Lung microvascular endothelial cell (primary cell): ENCODE measurements at regions not wholly inside any gene's neighbourhood (a gene's known extent, or its start where the extent isn't known, plus 50 kb on each side); places are given as distances from the start of the nearest gene placed in this dataset.
"Not testable (repeated sequence)": the region's sequence is repeated elsewhere in the genome, so short reads cannot be mapped to it uniquely, and the experiment has no call there.

Experiments
- DNase-seq, 2 donors: peaks; one replicate each; pipeline versions ENCODE4 v3.0.0 to v3.0.0-alpha.2; 2010; ENCODE audit warnings: low read depth in 2 of 2

DNA sequence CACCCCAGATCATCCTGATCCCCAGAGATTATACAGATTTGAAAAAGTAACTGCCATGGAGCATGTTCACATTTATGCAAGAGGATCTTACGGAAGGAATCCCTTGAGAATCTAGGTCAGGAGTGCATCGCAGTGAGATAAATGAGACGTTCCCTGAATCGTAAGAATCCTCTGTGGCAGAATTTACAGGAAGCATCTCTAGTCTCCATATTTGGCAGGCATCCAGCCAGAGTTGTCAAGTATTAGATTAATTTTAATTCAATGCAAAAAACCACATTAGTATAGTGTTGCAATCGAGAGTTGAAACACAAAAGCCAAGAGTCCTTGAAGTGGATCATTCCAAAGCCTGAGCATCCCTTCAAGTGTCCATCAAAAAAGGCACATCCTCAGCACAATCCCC lies 100.8 kb downstream of the RRAGC start:
- no peak for DNase-seq

- DNase-seq: no peak
Measured at GRCh38 chr1:38746941-38747600, 112.5 kb downstream of the RRAGC start.

GRCh38 chr1:38746402-38746935 lies 113.1 kb downstream of the RRAGC start:
- DNase-seq: no peak

DNA sequence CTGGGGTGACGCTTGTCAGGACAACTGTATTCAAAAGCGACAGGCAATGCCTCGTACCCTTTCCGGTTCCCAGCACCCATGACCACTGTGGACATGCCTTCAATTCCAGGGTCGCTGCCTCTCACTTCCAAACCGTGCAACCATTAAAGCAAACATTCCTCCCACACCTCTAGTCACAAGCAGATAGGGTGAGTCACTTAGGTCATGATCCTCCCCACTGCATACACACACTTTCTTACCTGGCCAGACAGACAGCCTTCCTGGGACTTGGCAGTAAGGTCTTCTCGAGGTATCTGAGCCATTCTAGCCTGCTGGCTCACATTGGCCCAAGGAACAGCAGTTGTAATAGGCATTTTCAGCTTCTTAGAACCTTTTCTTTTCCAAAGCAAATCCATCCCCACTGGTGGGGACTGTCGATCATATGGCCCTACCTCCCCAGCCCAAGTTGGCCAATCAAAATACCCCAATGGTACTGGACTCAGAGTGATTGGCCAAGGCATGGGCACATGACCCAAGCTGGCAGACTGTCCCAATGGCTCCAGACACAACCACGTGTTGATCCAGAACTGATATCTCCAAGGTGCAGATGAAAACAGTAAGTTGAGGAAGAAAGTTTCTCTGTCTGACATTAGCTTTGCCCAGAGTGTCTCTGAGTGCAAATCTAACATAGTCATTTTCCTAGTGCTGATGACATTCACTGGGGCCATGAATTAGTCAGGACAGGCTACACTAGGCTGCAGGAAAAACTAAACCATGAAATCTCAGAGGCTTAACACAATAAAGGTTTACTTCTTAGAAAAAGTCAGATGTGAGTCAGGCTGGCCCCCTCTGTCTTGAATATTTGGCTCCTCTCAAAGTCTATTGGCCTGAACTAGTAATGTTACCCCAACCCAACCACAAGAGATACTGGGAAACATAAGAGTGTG lies 113.8 kb downstream of the RRAGC start:
- no peak for DNase-seq

DNA sequence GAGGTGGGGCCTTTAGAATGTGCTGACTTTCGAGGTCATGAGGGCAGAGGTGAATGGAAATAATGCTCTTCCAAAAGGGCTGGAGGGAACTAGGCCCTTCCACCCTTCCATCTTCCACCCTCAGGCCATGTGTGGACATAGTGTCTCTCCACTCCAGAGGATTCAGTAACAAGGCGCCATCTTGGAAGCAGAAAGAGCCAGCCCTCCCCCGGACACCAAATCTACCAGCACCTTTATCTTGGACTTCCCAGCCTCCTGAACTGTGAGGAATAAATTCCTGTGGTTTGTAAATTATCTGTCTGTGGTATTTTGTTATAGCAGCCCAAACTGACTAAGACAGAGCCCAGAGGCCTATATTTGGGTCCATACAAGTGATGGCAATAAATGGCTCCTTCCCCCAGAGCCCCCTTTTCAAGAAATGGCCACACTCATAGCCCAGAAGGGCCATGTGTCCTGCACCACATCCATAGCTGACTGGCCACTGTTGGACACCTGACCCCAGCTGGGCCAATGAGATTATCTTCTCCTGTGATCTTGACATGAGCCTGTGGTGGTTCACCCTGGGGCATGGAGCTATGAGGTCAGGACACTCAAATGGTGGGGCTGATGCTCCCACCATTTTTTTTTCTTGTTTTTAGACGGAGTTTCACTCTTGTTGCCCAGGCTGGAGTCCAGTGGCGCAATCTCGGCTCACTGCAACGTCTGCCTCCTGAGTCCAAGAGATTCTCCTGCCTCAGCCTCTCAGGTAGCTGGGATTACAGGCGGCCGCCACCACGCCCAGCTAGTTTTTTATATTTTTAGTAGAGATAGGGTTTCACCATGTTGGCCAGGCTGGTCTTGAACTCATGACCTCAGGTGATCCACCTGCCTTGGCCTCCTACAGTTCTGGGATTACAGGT lies 114.9 kb downstream of the RRAGC start:
- DNase-seq: no peak

DNA sequence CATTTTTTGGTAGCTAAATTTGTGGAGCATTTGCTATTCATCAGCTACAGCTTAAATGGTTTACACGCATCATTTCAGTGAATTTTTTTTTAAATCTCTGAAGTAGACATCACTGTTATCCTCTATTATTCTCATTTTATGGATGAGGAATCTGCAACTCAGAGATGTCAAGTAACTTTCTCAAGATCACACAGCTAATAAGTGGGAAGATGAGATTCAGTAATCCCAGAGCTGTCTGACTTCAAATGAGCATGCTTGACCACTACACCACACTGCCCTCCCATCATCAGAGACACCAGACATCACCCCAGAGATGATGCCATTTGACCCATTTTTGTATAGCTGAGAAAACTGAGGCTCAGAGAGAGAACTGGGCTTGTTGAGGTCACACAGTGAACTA lies 116.4 kb downstream of the RRAGC start:
- no peak for DNase-seq

GRCh38 chr1:38741341-38741740 lies 118.2 kb downstream of the RRAGC start:
- no peak for DNase-seq

GRCh38 chr1:38740487-38740886 lies 119.1 kb downstream of the RRAGC start:
- DNase-seq: no peak

DNA sequence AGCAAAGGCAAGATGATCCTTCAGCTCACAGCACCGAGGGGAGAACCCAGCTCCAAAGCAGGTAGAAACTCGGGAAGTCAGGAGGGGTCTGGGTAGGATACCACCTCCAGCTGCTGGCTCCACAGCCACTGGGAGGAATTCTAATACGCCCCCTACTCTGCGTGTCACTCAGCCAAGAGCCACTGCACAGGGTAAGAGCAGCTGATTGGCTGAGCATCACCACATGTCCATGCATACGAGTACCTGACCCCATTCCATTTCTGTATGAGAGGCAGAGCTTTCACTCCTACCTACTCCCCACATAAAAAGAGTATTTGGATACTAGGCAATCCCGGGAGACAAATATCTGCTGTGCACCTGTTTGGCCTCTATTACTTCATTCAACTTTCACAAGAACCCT lies 121.4 kb downstream of the RRAGC start:
- no peak for DNase-seq

GRCh38 chr1:38736399-38736798 lies 123.2 kb downstream of the RRAGC start:
- DNase-seq: no peak

- peak in 1 of 2 donors; percentile 17 for DNase-seq
Measured at GRCh38 chr1:38735651-38736161, 123.9 kb downstream of the RRAGC start.

- DNase-seq: no peak
Measured at GRCh38 chr1:38733761-38734160, 125.8 kb downstream of the RRAGC start.

GRCh38 chr1:38730511-38731397 lies 128.8 kb downstream of the RRAGC start:
- DNase-seq: no peak

GRCh38 chr1:38728585-38728908 lies 131.0 kb downstream of the RRAGC start:
- no peak for DNase-seq

GRCh38 chr1:38727684-38728584 lies 131.6 kb downstream of the RRAGC start:
- peak; percentile 29 to 94 for DNase-seq

DNA sequence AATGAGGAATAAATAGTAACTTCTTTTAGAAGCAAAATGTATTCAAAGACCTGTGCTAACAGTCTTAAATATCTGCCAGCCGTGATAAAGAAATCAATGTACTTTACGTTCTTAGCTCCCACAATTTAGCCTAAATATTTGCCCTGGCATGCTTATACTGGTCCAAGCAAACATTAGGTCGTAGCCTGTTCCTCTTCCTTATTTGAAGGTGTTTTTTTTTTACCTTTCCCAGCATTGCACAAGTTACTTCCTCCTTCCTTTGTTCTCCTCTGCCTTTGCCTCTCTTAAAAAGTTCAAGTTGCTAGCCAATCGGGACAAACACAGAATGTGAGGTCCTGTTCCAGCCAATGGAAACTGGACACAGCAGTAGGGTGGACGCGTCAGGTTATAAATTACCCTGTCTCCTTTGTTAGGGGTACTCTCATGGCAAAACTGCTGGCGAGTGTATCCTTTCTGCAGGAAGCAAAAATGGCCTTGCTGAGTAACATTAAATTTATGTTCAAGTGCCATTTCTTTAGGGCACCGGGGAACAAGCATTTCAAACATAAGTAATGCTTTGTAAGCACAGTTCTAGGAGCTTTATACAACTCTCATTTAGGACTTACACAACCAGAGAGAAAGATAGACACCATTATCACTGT lies 134.1 kb downstream of the RRAGC start:
- DNase-seq: not testable (repeated sequence)

DNA sequence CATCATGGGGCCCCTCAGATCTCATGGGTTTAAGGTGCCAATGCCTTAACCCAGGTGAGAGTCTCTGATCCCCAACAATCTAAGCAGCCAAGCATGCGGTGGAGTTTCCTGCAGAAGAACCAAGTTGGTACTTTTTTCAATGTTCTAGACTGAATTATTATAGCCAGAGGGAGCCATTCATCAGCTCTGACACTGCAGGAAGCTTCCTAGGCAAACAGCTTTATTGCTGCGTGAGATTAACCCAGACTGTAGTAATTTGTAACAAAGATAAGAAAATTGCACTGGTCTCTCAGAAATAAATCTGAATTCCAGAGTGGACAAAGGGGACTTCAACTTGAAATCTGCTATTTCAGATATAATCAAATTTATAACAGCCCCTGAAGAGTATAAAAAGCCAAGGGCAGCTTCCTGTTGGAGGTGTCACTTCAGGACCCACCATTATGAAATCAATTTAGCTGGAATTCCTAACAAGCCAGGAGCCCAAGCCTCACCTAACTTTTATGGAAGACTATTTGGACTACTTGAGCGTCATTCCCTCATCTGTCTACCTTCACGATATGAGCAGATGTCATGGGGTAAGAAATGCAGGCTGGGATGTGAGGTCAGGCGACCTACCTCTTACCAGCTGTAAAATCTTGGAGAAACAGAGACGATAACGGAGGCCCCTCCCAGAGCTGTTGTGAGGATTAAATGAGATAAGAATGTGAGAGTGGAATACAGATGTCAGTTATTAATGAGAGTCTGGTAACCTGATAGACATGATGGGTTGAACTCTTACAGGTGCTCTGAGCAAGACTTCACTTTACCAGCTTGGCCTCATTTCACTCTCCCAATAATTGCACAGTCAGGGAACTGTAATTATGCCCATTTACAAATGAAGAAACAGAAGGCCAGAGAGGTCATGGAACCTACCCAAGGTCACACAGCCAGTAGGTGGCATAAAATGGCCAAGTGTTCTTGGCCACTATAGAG lies 135.1 kb downstream of the RRAGC start:
- DNase-seq: peak in 1 of 2 donors; percentile 33

DNA sequence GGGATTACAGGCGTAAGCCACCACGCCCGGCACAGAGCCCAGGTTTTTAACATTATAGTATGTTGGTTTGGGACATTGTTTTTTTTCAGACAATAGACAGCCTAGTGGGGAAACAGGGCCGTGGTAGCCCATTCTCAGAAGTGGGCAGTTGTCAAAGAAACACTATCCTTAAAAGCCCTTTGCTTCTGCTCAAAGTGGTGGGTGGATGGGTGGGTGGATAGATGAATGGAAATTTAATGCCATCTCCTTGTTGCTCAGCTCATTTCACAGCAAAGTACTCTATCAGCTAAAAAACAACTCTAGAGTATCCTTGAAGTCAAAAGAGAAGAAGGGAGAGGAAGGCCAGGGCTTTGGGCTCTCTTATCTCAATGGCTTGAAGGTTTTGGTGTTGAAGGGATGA lies 137.8 kb downstream of the RRAGC start:
- DNase-seq: no peak
